Urinary bladder (tissue), 4 donors: ENCODE measurements at regions not wholly inside any gene's neighbourhood (a gene's known extent, or its start where the extent isn't known, plus 50 kb on each side); places are given as distances from the start of the nearest gene placed in this dataset. TPM values are rescaled to one million over a fixed set of nuclear protein-coding genes. Genes with fewer than 3 reads are reported as not detected.

Source experiments
- DNase-seq: peaks from one replicate; pipeline ENCODE4 v3.0.0-alpha.2; 2015; ENCODE audit errors: extremely low spot score
- H3K27ac ChIP-seq: one replicate; pipeline ENCODE4 v1.5.1; 2013; ENCODE audit warnings: low read depth, mild to moderate bottlenecking, moderate library complexity
- H3K36me3 ChIP-seq: one replicate; pipeline ENCODE4 v1.6.1; 2013; ENCODE audit warnings: mild to moderate bottlenecking, moderate library complexity; ENCODE audit not compliant: insufficient read depth
- H3K4me1 ChIP-seq: one replicate; pipeline ENCODE4 v1.6.1; 2013; ENCODE audit warnings: mild to moderate bottlenecking, moderate library complexity; ENCODE audit not compliant: insufficient read depth
- H3K4me3 ChIP-seq: one replicate; pipeline ENCODE4 v1.5.1; 2013; ENCODE audit warnings: low read depth, low read length
- WGBS: extraction: QIAGEN DNeasy Blood & Tissue Kit; methylation state at CpG from one replicate; pipeline ENCODE4 v1.1.7; 2013; 5-methylcytosine and 5-hydroxymethylcytosine counted together
- small RNA-seq: library from RNA; depleted of rRNA; stranded (forward); fragments of <200 nt; gene quantifications from one replicate; pipeline ENCODE3, GENCODE V24; 2014
- donor health status: healthy with polysubstance abuse.
- donor health status: healthy.

- Histone ChIP-seq H3K4me1 (no peaks in the 10 kb centered on the region), H3K4me3 (no peak overlapping the region), H3K27ac (no peak overlapping the region), H3K36me3 (no peaks in the 10 kb centered on the region)
- 71% methylated on average over 4 of the region's 4 CpGs for WGBS
- DNase-seq = no peak
These were observed 61.1 kb upstream of the KCNJ16 start for GRCh38 chr17:70013911-70014310.

GRCh38 chr17:70017112-70017511, 57.9 kb upstream of the KCNJ16 start:
- Histone ChIP-seq H3K27ac (no peak overlapping the region), H3K36me3 (no peaks in the 10 kb centered on the region), H3K4me3 (no peak overlapping the region), H3K4me1 (no peaks in the 10 kb centered on the region)
- no peak for DNase-seq
- 96% methylated on average over 1 of the region's 1 CpG for WGBS

GRCh38 chr17:70017941-70018340, 57.1 kb upstream of the KCNJ16 start:
- DNase-seq = no peak

DNA sequence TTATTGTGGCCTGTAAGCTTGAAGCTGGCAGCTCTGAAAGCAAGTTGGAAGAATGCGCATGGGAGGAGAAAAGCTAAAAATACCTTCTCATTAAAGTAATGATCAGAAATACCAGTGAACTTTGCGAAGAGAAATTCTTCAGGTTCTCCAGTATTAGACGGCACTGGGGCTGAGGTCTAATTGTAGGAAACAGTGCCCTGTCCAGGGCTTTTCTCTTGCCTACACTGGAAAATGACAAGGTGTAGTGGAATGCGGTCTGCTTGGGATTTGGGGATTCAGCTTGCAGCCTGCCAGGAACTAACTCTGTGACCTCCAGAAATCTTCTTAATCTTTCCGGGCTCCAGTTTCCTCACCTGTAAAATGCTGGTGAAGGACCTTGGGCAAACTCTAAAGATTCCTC, 53.3 kb upstream of the KCNJ16 start:
- WGBS = 61% methylated on average over 5 of the region's 5 CpGs
- DNase-seq = no peak
- Histone ChIP-seq H3K27ac (no peak overlapping the region), H3K36me3 (no peaks in the 10 kb centered on the region), H3K4me3 (no peak overlapping the region), H3K4me1 (no peaks in the 10 kb centered on the region)

More at GRCh38 chr17:70017941-70018340, 57.1 kb upstream of the KCNJ16 start:
- Histone ChIP-seq H3K4me1 (no peaks in the 10 kb centered on the region), H3K27ac (no peak overlapping the region), H3K4me3 (no peak overlapping the region), H3K36me3 (no peaks in the 10 kb centered on the region)

DNA sequence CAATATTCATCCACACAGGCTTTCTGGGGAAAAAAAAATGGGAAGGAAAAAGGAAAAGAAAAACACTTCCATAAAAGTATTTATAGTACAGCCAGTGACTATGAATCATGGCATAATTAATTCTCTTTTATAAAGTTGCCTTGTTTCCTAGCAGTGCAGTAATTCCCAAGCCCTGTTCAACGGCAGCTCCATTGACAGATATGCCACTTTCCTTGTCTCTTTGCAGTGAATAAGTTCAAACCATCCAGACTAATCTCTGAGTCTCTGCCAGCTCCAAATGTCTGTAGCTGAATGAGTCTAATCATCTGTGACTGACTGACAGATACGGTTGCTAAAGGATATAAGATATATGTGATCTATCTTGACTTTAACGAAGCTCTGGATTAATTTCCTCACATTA, 52.9 kb upstream of the KCNJ16 start:
- Histone ChIP-seq H3K27ac (no peak overlapping the region), H3K4me3 (no peak overlapping the region), H3K36me3 (no peaks in the 10 kb centered on the region), H3K4me1 (no peaks in the 10 kb centered on the region)
- DNase-seq = no peak
- 58% methylated on average over 3 of the region's 3 CpGs for WGBS

DNA sequence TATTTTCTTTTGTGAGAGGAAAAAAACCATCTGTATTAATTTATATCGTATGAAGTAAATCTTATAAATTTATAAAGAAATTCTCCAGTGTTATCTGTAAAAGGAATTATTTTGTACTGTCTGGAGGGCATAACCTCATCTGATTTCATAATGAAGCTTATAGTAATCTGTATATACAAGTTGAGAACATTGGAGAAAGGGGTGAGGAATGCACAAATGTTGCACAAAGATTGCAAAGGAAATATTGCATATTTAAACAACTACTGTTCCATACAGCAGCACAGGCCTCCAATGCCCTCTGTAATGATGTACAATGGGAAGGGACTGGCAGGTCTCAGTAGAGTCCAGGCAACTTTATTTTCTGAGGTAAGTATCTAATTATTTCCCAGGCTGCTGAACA, 50.8 kb upstream of the KCNJ16 start:
- H3K36me3 ChIP-seq = no peaks in the 10 kb centered on the region
- no peaks in the 10 kb centered on the region for H3K4me1 ChIP-seq
- no peak for DNase-seq
- no peak overlapping the region for H3K4me3 ChIP-seq
- no peak overlapping the region for H3K27ac ChIP-seq
- WGBS = 73% methylated on average over 1 of the region's 1 CpG

Small RNAs in the stretch of these regions (small RNA-seq; reads per million reads assigned to genes)
- gene AC002545.1 = not detected
- gene RF00019 = not detected
